A549 (cell line): ENCODE measurements at regions not wholly inside any gene's neighbourhood (a gene's known extent, or its start where the extent isn't known, plus 50 kb on each side); places are given as distances from the start of the nearest gene placed in this dataset.

ENCODE experiments used
- ATAC-seq, 2 experiments: fragments of 200-7000 bp in 1 of 2; fragments of >200 bp in 1 of 2; cut with Nextera tagmentation in 1 of 2; cut with Tn5 transposase in 1 of 2; 3 replicates each; pipeline versions ENCODE4 v1.8.0 to v1.9.1; 2018 to 2020; ENCODE audit warnings: mild to moderate bottlenecking in 1 of 2, moderate library complexity in 1 of 2
- CTCF ChIA-PET: fragments of 300-600 bp; sonication (Branson Sonifier 250); formaldehyde crosslinking; extraction: SDS; loops from one replicate; lab custom pipeline; 2021; ENCODE audit warnings: antibody characterized with exemption, inconsistent platforms; lab: Yijun Ruan, JAX
- POLR2A ChIA-PET: fragments of 350-600 bp; formaldehyde crosslinking; extraction: SDS; loops from one replicate; lab custom pipeline; 2021; ENCODE audit warnings: antibody characterized with exemption, inconsistent platforms; lab: Yijun Ruan, JAX
- DNase-seq, 2 experiments: peaks; one replicate each; pipeline versions ENCODE4 v3.0.0 to v3.0.0-alpha.2; 2011 to 2016; ENCODE audit warnings: low read depth in 1 of 2, low spot score in 1 of 2
- FAIRE-seq: peaks from 2 replicates; lab custom pipeline; 2011; peaks lifted over from hg19 to GRCh38; lab: Jason Lieb, UNC
- H3K27ac ChIP-seq, 2 experiments: fragments of >200 bp; sonication (Bioruptor Twin); formaldehyde crosslinking; 3 replicates each; pipeline ENCODE4 v1.5.1; 2016 to 2017
- H3K4me1 ChIP-seq: fragments of >200 bp; sonication (Bioruptor Twin); formaldehyde crosslinking; 3 replicates; pipeline ENCODE4 v1.6.1; 2016
- H3K4me2 ChIP-seq: fragments of >200 bp; sonication (Bioruptor Twin); formaldehyde crosslinking; 3 replicates; pipeline ENCODE4 v1.6.1; 2016
- H3K4me3 ChIP-seq: fragments of >200 bp; sonication (Bioruptor Twin); formaldehyde crosslinking; 3 replicates; pipeline ENCODE4 v1.5.1; 2016
- H3K9me3 ChIP-seq: fragments of >200 bp; sonication (Bioruptor Twin); formaldehyde crosslinking; 3 replicates; pipeline ENCODE4 v1.6.1; 2016
- ATOH8 ChIP-seq: fragments of 250-450 bp; sonication (Bioruptor Pico); IDR thresholded peaks from 2 replicates; pipeline ENCODE4 v1.5.0; 2020; ENCODE audit warnings: low read depth, mild to moderate bottlenecking, moderate library complexity
- CBX8 ChIP-seq: fragments of 200-600 bp; sonication (generic); IDR thresholded peaks from 2 replicates; pipeline ENCODE4 v1.6.1; 2016
- CHD2 ChIP-seq: fragments of 150-350 bp; IDR thresholded peaks from 2 replicates; pipeline ENCODE4 v1.6.1; 2014; ENCODE audit warnings: low read length; ENCODE audit not compliant: partially characterized antibody
- CHD4 ChIP-seq: fragments of 200-600 bp; sonication (generic); IDR thresholded peaks from 2 replicates; pipeline ENCODE4 v1.6.1; 2016; ENCODE audit warnings: antibody characterized with exemption, mild to moderate bottlenecking, borderline replicate concordance
- CTCF ChIP-seq: fragments of >200 bp; sonication (Bioruptor Twin); formaldehyde crosslinking; IDR thresholded peaks from 3 replicates; pipeline ENCODE4 v1.5.1; 2016
- ELK1 ChIP-seq: fragments of 150-350 bp; IDR thresholded peaks from 2 replicates; pipeline ENCODE4 v1.6.1; 2014; ENCODE audit warnings: low read depth, mild to moderate bottlenecking, low read length
- EP300 ChIP-seq, 2 experiments: fragments of >200 bp; sonication (Bioruptor Twin); formaldehyde crosslinking; IDR thresholded peaks; 2 replicates in 1 of 2; 3 replicates in 1 of 2; pipeline ENCODE4 v1.6.1; 2016 to 2017
- FOXS1 ChIP-seq: fragments of 250-450 bp; sonication (Bioruptor Pico); IDR thresholded peaks from 2 replicates; pipeline ENCODE4 v1.5.0; 2020; ENCODE audit warnings: mild to moderate bottlenecking, moderate library complexity
- HDAC2 ChIP-seq: fragments of 200-600 bp; sonication (generic); IDR thresholded peaks from 2 replicates; pipeline ENCODE4 v1.6.1; 2016
- HES2 ChIP-seq: fragments of >200 bp; sonication (Bioruptor Twin); formaldehyde crosslinking; IDR thresholded peaks from 2 replicates; pipeline ENCODE4 v1.6.1; 2016
- HOXB13 ChIP-seq: fragments of 250-450 bp; sonication (Bioruptor Pico); IDR thresholded peaks from 2 replicates; pipeline ENCODE4 v1.5.0; 2020; ENCODE audit warnings: low read depth, mild to moderate bottlenecking, moderate library complexity
- MAX ChIP-seq: IDR thresholded peaks from 2 replicates; pipeline ENCODE4 v1.6.1; 2012
- PHF8 ChIP-seq: fragments of 200-600 bp; sonication (generic); IDR thresholded peaks from 2 replicates; pipeline ENCODE4 v1.6.1; 2016; ENCODE audit warnings: low read depth, mild to moderate bottlenecking, antibody characterized with exemption, moderate library complexity, borderline replicate concordance
- RAD21 ChIP-seq, 2 experiments: fragments of >200 bp in 1 of 2; sonication (Bioruptor Twin) in 1 of 2; formaldehyde crosslinking in 1 of 2; IDR thresholded peaks in 1 of 2; conservative IDR thresholded peaks in 1 of 2; 2 replicates in 1 of 2; 3 replicates in 1 of 2; pipeline ENCODE4 v1.6.1; 2012 to 2018; ENCODE audit warnings: inconsistent platforms in 1 of 2
- RNF2 ChIP-seq: fragments of 200-600 bp; sonication (generic); IDR thresholded peaks from 2 replicates; pipeline ENCODE4 v1.6.1; 2016; ENCODE audit warnings: low read depth, mild to moderate bottlenecking, antibody characterized with exemption, moderate library complexity, borderline replicate concordance
- SMC3 ChIP-seq: fragments of >200 bp; sonication (Bioruptor Twin); formaldehyde crosslinking; IDR thresholded peaks from 3 replicates; pipeline ENCODE4 v1.6.1; 2018; ENCODE audit warnings: inconsistent platforms
- TFCP2L1 ChIP-seq: fragments of 250-450 bp; sonication (Bioruptor Pico); IDR thresholded peaks from 2 replicates; pipeline ENCODE4 v1.5.0; 2021; ENCODE audit warnings: mild to moderate bottlenecking
- USF2 ChIP-seq: fragments of 450-650 bp; IDR thresholded peaks from 2 replicates; pipeline ENCODE4 v1.6.1; 2014; ENCODE audit warnings: antibody characterized with exemption
- ZFP36 ChIP-seq: fragments of 450-650 bp; IDR thresholded peaks from 2 replicates; pipeline ENCODE4 v1.6.1; 2014; ENCODE audit warnings: borderline replicate concordance; ENCODE audit not compliant: partially characterized antibody
- ZNF302 ChIP-seq: fragments of 250-450 bp; sonication (Bioruptor Pico); IDR thresholded peaks from 2 replicates; pipeline ENCODE4 v1.9.0; 2021; ENCODE audit warnings: inconsistent platforms, mild to moderate bottlenecking, moderate library complexity
- WGBS: methylation state at CpG from one replicate; pipeline ENCODE4 v1.1.6; 2017; ENCODE audit errors: missing lambda C conversion rate; 5-methylcytosine and 5-hydroxymethylcytosine counted together

GRCh38 chr13:73419186-73419585 is 360.4 kb downstream of the KLF5 start:
- CTCF ChIA-PET, result no interaction called here
- Histone ChIP-seq H3K9me3 (no peaks in the 10 kb centered on the region), H3K4me2 (no peak overlapping the region), H3K4me1 (peaks cover 3% of the 10 kb centered on the region; the same call in 1 of the 3 replicates), H3K4me3 (no peak overlapping the region), H3K27ac (no peak overlapping the region)
- FAIRE-seq, result no peak
- ATAC-seq, result no peak
- TF ChIP-seq RNF2 (no peak), FOXS1 (no peak), TFCP2L1 (CRISPR knock-in tag) (no peak), CHD4 (no peak), CHD2 (no peak), ZNF302 (CRISPR knock-in tag) (no peak), HOXB13 (CRISPR knock-in tag) (no peak), HES2 (no peak), MAX (no peak), ELK1 (no peak), CTCF (no peak), ZFP36 (no peak), ATOH8 (CRISPR knock-in tag) (no peak), EP300 (IDR thresholded peaks at IDR 0.05) (no peak), CBX8 (no peak), HDAC2 (no peak), USF2 (no peak)
- POLR2A ChIA-PET, result no interaction called here
- WGBS, result 89% methylated on average over 1 of the region's 1 CpG
- DNase-seq, result no peak

GRCh38 chr13:73417012-73417615 is 358.3 kb downstream of the KLF5 start:
- Histone ChIP-seq H3K4me3 (no peak overlapping the region), H3K9me3 (no peaks in the 10 kb centered on the region), H3K27ac (no peak overlapping the region), H3K4me2 (no peak overlapping the region), H3K4me1 (peaks cover 8% of the 10 kb centered on the region; the same call in 1 of the 3 replicates)
- peak in 1 of 2 experiments; percentile 79; a peak in 2 of 6 replicates for ATAC-seq
- ChIA-PET POLR2A (interaction anchor here (0.6 kb wide), 1 partner anchor 427 kb away, joined by 9 read pairs; no protein-coding TSS in a partner anchor), CTCF (interaction anchor here (0.6 to 1.7 kb wide), 3 partner anchors 11 to 465 kb away, joined by 3 to 6 read pairs (median 3); partner anchors contain the start of gene KLF5)
- DNase-seq, result peak; percentile 5 to 37
- TF ChIP-seq CTCF, result peak; percentile 27; the same call in 2 of the 3 replicates
- TF ChIP-seq SMC3, result peak; percentile 46; the same call in 2 of the 3 replicates
- no peak for TF ChIP-seq EP300 (IDR thresholded peaks at IDR 0.05)
- no peak for TF ChIP-seq PHF8
- TF ChIP-seq RNF2, result no peak
- peak; percentile 46 to 51 for TF ChIP-seq RAD21 (conservative IDR thresholded peaks at IDR 0.05 in 1 of 2, IDR thresholded peaks at IDR 0.05 in 1 of 2)
- 93% methylated on average over 13 of the region's 13 CpGs for WGBS
- FAIRE-seq, result no peak
